ENCODE measurements at regions not wholly inside any gene's neighbourhood (a gene's known extent, or its start where the extent isn't known, plus 50 kb on each side); places are given as distances from the start of the nearest gene placed in this dataset.

GRCh38 chr4:81769244-81769643, 297.5 kb upstream of the RASGEF1B start:
- H3K4me3 ChIP-seq (ENCODE audit: low read depth, low read length): no peak overlapping the region
- no peak for DNase-seq (ENCODE audit: low read depth)

- DNase-seq (ENCODE audit: low read depth): no peak
- no peak overlapping the region for H3K4me3 ChIP-seq (ENCODE audit: low read depth, low read length)
These were observed 287.0 kb upstream of the RASGEF1B start for GRCh38 chr4:81758574-81759264.

GRCh38 chr4:81757691-81758090, 286.0 kb upstream of the RASGEF1B start:
- H3K4me3 ChIP-seq (ENCODE audit: low read depth, low read length): no peak overlapping the region
- no peak for DNase-seq (ENCODE audit: low read depth)

DNA sequence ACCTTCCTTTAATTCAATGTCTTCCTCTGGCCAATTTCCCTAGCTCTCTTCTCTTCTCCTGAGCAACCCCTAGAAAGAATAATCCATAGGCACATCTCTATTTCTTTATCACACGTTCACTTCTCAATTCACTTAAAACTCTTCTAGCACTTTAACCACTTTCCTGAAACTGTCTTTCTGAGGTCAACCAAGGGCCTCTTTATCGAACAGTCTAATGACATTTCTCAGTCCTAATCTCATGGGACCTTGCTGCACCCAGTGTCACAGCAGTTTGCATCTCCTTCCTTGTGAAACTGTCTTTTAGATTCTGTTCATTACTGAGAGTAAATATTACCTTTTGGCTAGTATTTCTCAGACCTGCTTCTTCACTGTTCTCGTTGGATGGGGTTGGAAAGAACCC, 285.3 kb upstream of the RASGEF1B start:
- H3K4me3 ChIP-seq (ENCODE audit: low read depth, low read length): no peak overlapping the region
- no peak for DNase-seq (ENCODE audit: low read depth)

GRCh38 chr4:81756042-81756441, 284.3 kb upstream of the RASGEF1B start:
- no peak for DNase-seq (ENCODE audit: low read depth)
- H3K4me3 ChIP-seq (ENCODE audit: low read depth, low read length): no peak overlapping the region

DNA sequence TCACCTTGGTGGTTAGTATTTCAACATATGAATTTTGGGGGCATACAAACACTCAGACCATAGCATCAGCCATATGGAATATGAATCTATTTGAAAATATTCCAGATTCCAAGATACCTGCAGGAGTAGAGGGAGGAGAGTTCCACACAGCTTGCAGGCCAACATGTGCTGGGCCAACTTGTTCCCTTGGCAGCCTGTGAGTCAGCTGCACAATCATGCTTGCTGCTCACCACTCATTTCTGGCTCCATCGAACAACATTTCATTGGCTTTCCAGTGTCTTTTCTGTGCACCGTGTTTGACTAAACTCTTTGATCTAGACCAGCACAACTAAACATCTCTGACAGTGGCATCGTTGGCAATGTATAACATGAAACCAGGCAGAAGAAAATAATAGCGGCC, 282.5 kb upstream of the RASGEF1B start:
- no peak for DNase-seq (ENCODE audit: low read depth)
- H3K4me3 ChIP-seq (ENCODE audit: low read depth, low read length): no peak overlapping the region

- DNase-seq (ENCODE audit: low read depth): no peak
- no peak overlapping the region for H3K4me3 ChIP-seq (ENCODE audit: low read depth, low read length)
These were observed 280.0 kb upstream of the RASGEF1B start for GRCh38 chr4:81751531-81752289.

GRCh38 chr4:81747242-81747930, 275.7 kb upstream of the RASGEF1B start:
- DNase-seq (ENCODE audit: low read depth): no peak
- H3K4me3 ChIP-seq (ENCODE audit: low read depth, low read length): no peak overlapping the region

- DNase-seq (ENCODE audit: low read depth): no peak
- H3K4me3 ChIP-seq (ENCODE audit: low read depth, low read length): no peak overlapping the region
These were observed 275.1 kb upstream of the RASGEF1B start for GRCh38 chr4:81746773-81747172.

DNA sequence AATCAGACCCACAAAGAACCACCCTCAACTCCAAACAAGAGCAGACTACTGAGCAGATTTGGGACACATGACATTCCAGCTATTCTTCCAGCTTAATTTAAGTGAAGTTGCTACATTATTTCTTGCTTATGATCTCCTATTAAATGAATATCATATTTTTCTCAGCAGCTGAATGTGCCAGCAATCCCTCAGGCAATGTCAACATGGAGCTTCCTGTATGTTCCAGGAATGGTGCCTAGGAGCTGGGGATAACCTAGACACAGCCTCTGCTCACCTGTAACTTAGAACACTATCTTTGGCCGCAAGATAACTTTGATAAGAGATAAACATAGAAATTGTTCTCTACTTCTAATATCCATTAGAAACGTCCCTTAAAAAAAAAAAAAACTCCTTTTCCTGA, 274.4 kb upstream of the RASGEF1B start:
- H3K4me3 ChIP-seq (ENCODE audit: low read depth, low read length): no peak overlapping the region
- DNase-seq (ENCODE audit: low read depth): no peak

- DNase-seq (ENCODE audit: low read depth): no peak
- no peak overlapping the region for H3K4me3 ChIP-seq (ENCODE audit: low read depth, low read length)
These were observed 273.3 kb upstream of the RASGEF1B start for GRCh38 chr4:81745050-81745449.

DNA sequence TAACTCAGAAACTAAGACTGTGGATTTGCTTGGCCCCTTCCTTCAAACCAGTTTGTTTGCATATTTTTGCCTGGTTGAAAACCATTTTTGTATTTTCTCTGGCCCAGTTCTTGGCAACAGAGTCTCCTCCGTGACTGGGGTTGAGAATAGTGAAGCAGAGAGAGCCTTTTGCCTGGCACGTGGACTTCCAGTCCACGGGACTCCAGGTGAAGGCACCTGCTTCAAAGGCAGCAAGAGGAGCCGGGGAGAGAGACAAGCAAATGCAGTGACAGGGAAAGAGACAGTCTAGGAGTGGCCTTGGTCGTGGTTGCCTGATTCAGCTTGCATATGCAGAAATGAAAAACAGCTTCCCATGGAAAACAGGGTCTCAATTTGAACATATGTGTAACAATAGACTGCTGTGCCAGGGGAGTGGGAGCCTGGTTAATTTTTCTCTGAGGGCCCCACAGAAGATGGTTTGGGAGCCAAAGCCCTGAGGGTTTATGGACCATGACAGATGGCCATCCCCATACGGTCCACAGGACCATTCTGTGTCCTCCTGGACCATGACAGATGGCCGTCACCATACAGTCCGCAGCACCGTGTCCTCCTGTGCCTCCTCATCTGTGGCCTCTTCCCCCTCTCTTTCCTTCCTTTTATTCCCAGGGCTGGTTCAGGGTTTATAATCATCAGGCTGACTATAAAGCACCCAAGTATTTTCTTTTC, 272.2 kb upstream of the RASGEF1B start:
- H3K4me3 ChIP-seq (ENCODE audit: low read depth, low read length): no peak overlapping the region
- DNase-seq (ENCODE audit: low read depth): no peak

- DNase-seq (ENCODE audit: low read depth): no peak
- no peak overlapping the region for H3K4me3 ChIP-seq (ENCODE audit: low read depth, low read length)
These were observed 268.8 kb upstream of the RASGEF1B start for GRCh38 chr4:81740487-81740886.

- no peak overlapping the region for H3K4me3 ChIP-seq (ENCODE audit: low read depth, low read length)
- DNase-seq (ENCODE audit: low read depth): no peak
These were observed 267.2 kb upstream of the RASGEF1B start for GRCh38 chr4:81738891-81739290.

- no peak overlapping the region for H3K4me3 ChIP-seq (ENCODE audit: low read depth, low read length)
- DNase-seq (ENCODE audit: low read depth): no peak
These were observed 266.3 kb upstream of the RASGEF1B start for GRCh38 chr4:81737865-81738559.

- H3K4me3 ChIP-seq (ENCODE audit: low read depth, low read length): no peak overlapping the region
- no peak for DNase-seq (ENCODE audit: low read depth)
These were observed 264.6 kb upstream of the RASGEF1B start for GRCh38 chr4:81736324-81736723.

GRCh38 chr4:81732980-81733379, 261.3 kb upstream of the RASGEF1B start:
- no peak for DNase-seq (ENCODE audit: low read depth)
- H3K4me3 ChIP-seq (ENCODE audit: low read depth, low read length): no peak overlapping the region

DNA sequence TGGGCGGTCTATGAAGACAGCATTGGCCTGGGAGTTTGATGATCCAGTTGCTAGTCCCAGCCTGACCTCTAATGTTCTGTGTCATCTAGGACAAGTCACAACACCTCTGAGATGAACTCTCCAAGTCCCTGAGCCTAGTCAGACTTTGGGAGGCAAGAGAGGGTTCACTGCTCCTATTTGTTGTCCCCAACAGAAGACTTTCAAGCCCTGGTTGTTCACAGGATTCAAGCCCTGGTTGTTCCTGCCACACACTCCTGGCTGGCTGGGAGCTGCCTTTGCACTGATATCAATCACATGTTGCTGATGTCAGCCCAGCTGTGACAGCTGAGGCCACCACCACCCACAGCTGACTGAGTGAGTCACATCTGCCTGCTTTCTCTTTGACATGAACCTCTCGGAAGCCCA, 253.2 kb upstream of the RASGEF1B start:
- no peak for DNase-seq (ENCODE audit: low read depth)
- H3K4me3 ChIP-seq (ENCODE audit: low read depth, low read length): no peak overlapping the region

DNA sequence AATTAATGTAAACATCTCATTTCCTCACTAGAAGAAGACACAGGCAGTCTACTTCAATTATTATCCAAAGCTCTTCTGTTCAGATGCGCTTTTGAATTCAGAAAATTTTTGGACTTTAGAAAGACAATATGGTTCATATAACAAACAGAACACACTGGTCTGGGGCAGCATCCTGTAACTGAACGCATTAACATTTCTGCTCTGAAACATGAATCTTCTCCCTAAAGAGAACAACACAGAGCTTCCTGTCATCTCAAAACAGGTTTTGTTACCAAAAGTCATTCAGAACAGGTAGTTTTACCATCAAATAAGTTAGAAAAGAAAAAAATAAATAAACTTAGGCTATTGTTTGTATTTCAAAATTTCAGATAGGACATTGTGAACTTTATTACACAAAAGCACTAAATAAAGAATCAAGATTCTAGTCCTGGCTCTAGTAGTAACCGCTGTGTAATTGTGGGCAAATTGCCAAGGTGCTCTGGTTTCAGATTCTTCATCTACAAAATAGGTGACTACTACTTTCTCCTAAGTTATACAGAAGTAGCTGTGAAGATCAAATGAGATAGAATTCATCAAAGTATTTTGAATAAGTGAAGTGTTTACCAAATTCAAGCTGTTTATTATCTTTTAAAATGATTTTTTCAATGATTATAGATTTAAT, 252.3 kb upstream of the RASGEF1B start:
- DNase-seq (ENCODE audit: low read depth): no peak
- no peak overlapping the region for H3K4me3 ChIP-seq (ENCODE audit: low read depth, low read length)

All from skeletal muscle cell (primary cell).